Neuronal stem cell (in vitro differentiated cells): ENCODE measurements at regions not wholly inside any gene's neighbourhood (a gene's known extent, or its start where the extent isn't known, plus 50 kb on each side); places are given as distances from the start of the nearest gene placed in this dataset.

ENCODE experiments used
- DNase-seq: peaks from one replicate; pipeline ENCODE4 v3.0.0-alpha.2; 2013; ENCODE audit warnings: low spot score
- H2AFZ ChIP-seq: one replicate; pipeline ENCODE4 v1.6.1; 2013; ENCODE audit warnings: mild to moderate bottlenecking, low read length, inconsistent platforms
- H2AK5ac ChIP-seq: 2 replicates; pipeline ENCODE4 v1.6.1; 2013; ENCODE audit warnings: low read depth, mild to moderate bottlenecking, inconsistent platforms, low read length, moderate library complexity, mixed read lengths
- H2BK120ac ChIP-seq: 2 replicates; pipeline ENCODE4 v1.6.1; 2013; ENCODE audit warnings: low read depth, mild to moderate bottlenecking, inconsistent platforms, low read length, moderate library complexity, mixed read lengths
- H2BK12ac ChIP-seq: one replicate; pipeline ENCODE4 v1.6.1; 2013; ENCODE audit warnings: low read length, inconsistent platforms
- H2BK15ac ChIP-seq: 2 replicates; pipeline ENCODE4 v1.6.1; 2013; ENCODE audit warnings: mild to moderate bottlenecking, low read length, inconsistent platforms, mixed read lengths
- H2BK5ac ChIP-seq: one replicate; pipeline ENCODE4 v1.6.1; 2013; ENCODE audit warnings: inconsistent platforms, mild to moderate bottlenecking, low read length, moderate library complexity
- H3K14ac ChIP-seq: one replicate; pipeline ENCODE4 v1.6.1; 2013; ENCODE audit warnings: low read length, inconsistent platforms
- H3K18ac ChIP-seq: 2 replicates; pipeline ENCODE4 v1.6.1; 2013; ENCODE audit warnings: low read length, inconsistent platforms
- H3K23ac ChIP-seq: 2 replicates; pipeline ENCODE4 v1.6.1; 2013; ENCODE audit warnings: low read depth, mild to moderate bottlenecking, mixed read lengths, low read length, inconsistent platforms; ENCODE audit not compliant: poor library complexity
- H3K27ac ChIP-seq: replicated peaks from 3 replicates; pipeline ENCODE4 v1.5.1; 2013; ENCODE audit warnings: low read length, inconsistent platforms
- H3K27me3 ChIP-seq, 3 experiments: 2 replicates each; pipeline ENCODE4 v1.6.1; 2013; ENCODE audit warnings: low read length in 3 of 3, mild to moderate bottlenecking in 2 of 3, inconsistent platforms in 1 of 3, low read depth in 1 of 3, mixed read lengths in 1 of 3, moderate library complexity in 1 of 3; ENCODE audit not compliant: control insufficient read depth in 3 of 3, insufficient read depth in 3 of 3
- H3K36me3 ChIP-seq, 2 donors: replicated peaks in 1 of 2; 2 replicates each; pipeline ENCODE4 v1.6.1; 2013; ENCODE audit warnings: low read length in 2 of 2; ENCODE audit not compliant: control insufficient read depth in 2 of 2, insufficient read depth in 2 of 2
- H3K4ac ChIP-seq: 2 replicates; pipeline ENCODE4 v1.6.1; 2013; ENCODE audit warnings: inconsistent platforms, mild to moderate bottlenecking, low read length, moderate library complexity
- H3K4me1 ChIP-seq, 2 donors: 1 replicate in 1 of 2; 2 replicates in 1 of 2; pipeline ENCODE4 v1.6.1; 2013; ENCODE audit warnings: low read length in 2 of 2, low read depth in 1 of 2; ENCODE audit not compliant: control insufficient read depth in 2 of 2, insufficient read depth in 1 of 2
- H3K4me2 ChIP-seq: one replicate; pipeline ENCODE4 v1.6.1; 2013; ENCODE audit warnings: mild to moderate bottlenecking, low read length, inconsistent platforms; ENCODE audit not compliant: insufficient read depth, poor library complexity, severe bottlenecking
- H3K4me3 ChIP-seq, 2 donors: 2 replicates each; pipeline ENCODE4 v1.5.1; 2013; ENCODE audit warnings: low read length in 2 of 2, mild to moderate bottlenecking in 2 of 2, inconsistent platforms in 1 of 2, moderate library complexity in 1 of 2
- H3K79me1 ChIP-seq: one replicate; pipeline ENCODE4 v1.6.1; 2013; ENCODE audit warnings: low read depth, mild to moderate bottlenecking, inconsistent platforms, low read length, moderate library complexity
- H3K9ac ChIP-seq: one replicate; pipeline ENCODE4 v1.6.1; 2013; ENCODE audit warnings: mild to moderate bottlenecking, low read depth, low read length, inconsistent platforms; ENCODE audit not compliant: poor library complexity
- H3K9me3 ChIP-seq, 2 donors: replicated peaks in 1 of 2; 2 replicates each; pipeline versions ENCODE3 to v1.6.1; 2013; ENCODE audit warnings: low read length in 2 of 2, mild to moderate bottlenecking in 2 of 2, inconsistent platforms in 1 of 2, low read depth in 1 of 2, mixed read lengths in 1 of 2, moderate library complexity in 1 of 2; ENCODE audit not compliant: control insufficient read depth in 2 of 2, insufficient read depth in 1 of 2
- H4K8ac ChIP-seq: one replicate; pipeline ENCODE4 v1.6.1; 2013; ENCODE audit warnings: low read depth, mild to moderate bottlenecking, inconsistent platforms, low read length, moderate library complexity
- H4K91ac ChIP-seq: one replicate; pipeline ENCODE4 v1.6.1; 2013; ENCODE audit warnings: low read length, low read depth, mild to moderate bottlenecking, inconsistent platforms; ENCODE audit not compliant: poor library complexity
- WGBS, 2 donors: extraction: QIAGEN DNeasy Blood & Tissue Kit; methylation state at CpG; one replicate each; pipeline ENCODE4 v1.1.7; 2013; ENCODE audit warnings: missing lambda C conversion rate in 2 of 2, mixed read lengths in 1 of 2; ENCODE audit not compliant: insufficient read length in 2 of 2, insufficient replicate concordance in 1 of 2; ENCODE audit errors: extremely low coverage in 2 of 2; 5-methylcytosine and 5-hydroxymethylcytosine counted together

- peak; percentile 11 for DNase-seq
- no peak overlapping the region for H3K23ac ChIP-seq
- WGBS, 2 donors: no CpG with 5 or more reads among the region's 6 CpGs
- H2BK5ac ChIP-seq: no peak overlapping the region
- H3K4me1 ChIP-seq: peaks cover 0 to 8% of the 10 kb centered on the region in 2 donors
- no peak overlapping the region for H3K9ac ChIP-seq
- H2BK15ac ChIP-seq: no peak overlapping the region
- no peaks in the 10 kb centered on the region for H3K27me3 ChIP-seq
- no peak overlapping the region for H2AK5ac ChIP-seq
- H3K27ac ChIP-seq: no peak overlapping the region
- no peaks in the 10 kb centered on the region for H3K36me3 ChIP-seq
- no peak overlapping the region for H2BK12ac ChIP-seq
- peak overlapping the region; percentile 9 for H2AFZ ChIP-seq
- no peak overlapping the region for H2BK120ac ChIP-seq
- no peaks in the 10 kb centered on the region for H3K9me3 ChIP-seq
- no peak overlapping the region for H4K91ac ChIP-seq
- no peak overlapping the region for H3K4me2 ChIP-seq
- no peak overlapping the region for H3K4me3 ChIP-seq
- no peak overlapping the region for H3K14ac ChIP-seq
- no peak overlapping the region for H4K8ac ChIP-seq
- H3K18ac ChIP-seq: no peak overlapping the region
- H3K79me1 ChIP-seq: no peaks in the 10 kb centered on the region
- H3K4ac ChIP-seq: no peak overlapping the region
Measured at GRCh38 chr2:149716687-149717086, 129.1 kb upstream of the MMADHC start.

- H3K4me1 ChIP-seq: peaks cover 0 to 8% of the 10 kb centered on the region in 2 donors
- H2AK5ac ChIP-seq: no peak overlapping the region
- no peak overlapping the region for H3K14ac ChIP-seq
- H2BK15ac ChIP-seq: no peak overlapping the region
- no peak overlapping the region for H2BK5ac ChIP-seq
- no peak overlapping the region for H3K4ac ChIP-seq
- no CpG with 5 or more reads among the region's 2 CpGs for WGBS, 2 donors
- no peak overlapping the region for H4K8ac ChIP-seq
- no peak overlapping the region for H4K91ac ChIP-seq
- no peak for DNase-seq
- no peak overlapping the region for H2BK120ac ChIP-seq
- H3K4me3 ChIP-seq: no peak overlapping the region
- H3K23ac ChIP-seq: no peak overlapping the region
- H3K9me3 ChIP-seq: no peaks in the 10 kb centered on the region
- no peak overlapping the region for H3K27ac ChIP-seq
- no peaks in the 10 kb centered on the region for H3K79me1 ChIP-seq
- H3K18ac ChIP-seq: no peak overlapping the region
- H3K4me2 ChIP-seq: no peak overlapping the region
- no peak overlapping the region for H3K9ac ChIP-seq
- H3K27me3 ChIP-seq: no peaks in the 10 kb centered on the region
- H2BK12ac ChIP-seq: no peak overlapping the region
- H3K36me3 ChIP-seq: no peaks in the 10 kb centered on the region
- H2AFZ ChIP-seq: no peak overlapping the region
Measured at GRCh38 chr2:149715894-149716293, 128.3 kb upstream of the MMADHC start.

- Histone ChIP-seq H2AFZ (no peak overlapping the region), H3K36me3 (no peaks in the 10 kb centered on the region), H2BK12ac (no peak overlapping the region), H3K4ac (no peak overlapping the region), H3K9me3 (no peaks in the 10 kb centered on the region), H3K79me1 (no peaks in the 10 kb centered on the region), H3K14ac (no peak overlapping the region), H3K4me2 (no peak overlapping the region), H3K23ac (no peak overlapping the region), H4K91ac (no peak overlapping the region), H2BK120ac (no peak overlapping the region), H3K18ac (no peak overlapping the region), H3K9ac (no peak overlapping the region), H2BK5ac (no peak overlapping the region), H3K4me1 (peaks cover 0 to 5% of the 10 kb centered on the region in 2 donors), H3K4me3 (no peak overlapping the region), H4K8ac (no peak overlapping the region), H2AK5ac (no peak overlapping the region), H3K27ac (no peak overlapping the region), H3K27me3 (no peaks in the 10 kb centered on the region), H2BK15ac (no peak overlapping the region)
- WGBS, 2 donors: no CpG with 5 or more reads among the region's 3 CpGs
- peak; percentile 6 for DNase-seq
Measured at GRCh38 chr2:149715005-149715592, 127.5 kb upstream of the MMADHC start.

GRCh38 chr2:149709496-149710263 lies 122.1 kb upstream of the MMADHC start:
- Histone ChIP-seq H2AK5ac (no peak overlapping the region), H3K4me3 (no peak overlapping the region), H3K9ac (no peak overlapping the region), H3K36me3 (no peaks in the 10 kb centered on the region), H2BK5ac (no peak overlapping the region), H3K4ac (no peak overlapping the region), H2BK15ac (no peak overlapping the region), H3K79me1 (no peaks in the 10 kb centered on the region), H2BK120ac (no peak overlapping the region), H2BK12ac (no peak overlapping the region), H2AFZ (no peak overlapping the region), H3K4me2 (no peak overlapping the region), H4K91ac (no peak overlapping the region), H4K8ac (no peak overlapping the region), H3K4me1 (no peaks in the 10 kb centered on the region), H3K18ac (no peak overlapping the region), H3K27ac (no peak overlapping the region), H3K27me3 (no peaks in the 10 kb centered on the region), H3K23ac (no peak overlapping the region), H3K14ac (no peak overlapping the region), H3K9me3 (no peaks in the 10 kb centered on the region)
- WGBS, 2 donors: no CpG with 5 or more reads among the region's 8 CpGs
- no peak for DNase-seq
